IPS DF 4.7 (cell line): ENCODE measurements at regions not wholly inside any gene's neighbourhood (a gene's known extent, or its start where the extent isn't known, plus 50 kb on each side); places are given as distances from the start of the nearest gene placed in this dataset.
"Not testable (repeated sequence)": the region's sequence is repeated elsewhere in the genome, so short reads cannot be mapped to it uniquely, and the experiment has no call there.

Experiments used
- DNase-seq: peaks from one replicate; pipeline ENCODE4 v3.0.0-alpha.2; 2013; ENCODE audit warnings: low spot score; ENCODE audit errors: extremely low read depth

GRCh38 chr20:56724241-56724757 is 95.2 kb downstream of the TFAP2C start:
- no peak for DNase-seq

- no peak for DNase-seq
Measured at GRCh38 chr20:56730003-56730402, 100.9 kb downstream of the TFAP2C start.

GRCh38 chr20:56730996-56731395 is 101.9 kb downstream of the TFAP2C start:
- DNase-seq: no peak

GRCh38 chr20:56731476-56731875 is 102.4 kb downstream of the TFAP2C start:
- DNase-seq: no peak

- no peak for DNase-seq
Measured at GRCh38 chr20:56733967-56734366, 104.9 kb downstream of the TFAP2C start.

GRCh38 chr20:56735084-56735642 is 106.1 kb downstream of the TFAP2C start:
- no peak for DNase-seq

GRCh38 chr20:56736285-56736857 is 107.3 kb downstream of the TFAP2C start:
- DNase-seq: peak; percentile 98

GRCh38 chr20:56744325-56744821 is 115.3 kb downstream of the TFAP2C start:
- not testable (repeated sequence) for DNase-seq

- DNase-seq: no peak
Measured at GRCh38 chr20:56748476-56749377, 119.6 kb downstream of the TFAP2C start.

- no peak for DNase-seq
Measured at GRCh38 chr20:56750430-56750829, 121.3 kb downstream of the TFAP2C start.

- no peak for DNase-seq
Measured at GRCh38 chr20:56752274-56752673, 123.2 kb downstream of the TFAP2C start.

- DNase-seq: no peak
Measured at GRCh38 chr20:56755201-56755600, 126.1 kb downstream of the TFAP2C start.

- not testable (repeated sequence) for DNase-seq
Measured at GRCh38 chr20:56756658-56757057, 127.6 kb downstream of the TFAP2C start.

- DNase-seq: no peak
Measured at GRCh38 chr20:56758706-56759105, 129.6 kb downstream of the TFAP2C start.

GRCh38 chr20:56759741-56760278 is 130.7 kb downstream of the TFAP2C start:
- DNase-seq: no peak

GRCh38 chr20:56760610-56761009 is 131.5 kb downstream of the TFAP2C start:
- no peak for DNase-seq

GRCh38 chr20:56761393-56761792 is 132.3 kb downstream of the TFAP2C start:
- no peak for DNase-seq

- DNase-seq: no peak
Measured at GRCh38 chr20:56762401-56762800, 133.3 kb downstream of the TFAP2C start.

GRCh38 chr20:56762829-56763228 is 133.7 kb downstream of the TFAP2C start:
- no peak for DNase-seq

GRCh38 chr20:56764671-56765070 is 135.6 kb downstream of the TFAP2C start:
- no peak for DNase-seq

- no peak for DNase-seq
Measured at GRCh38 chr20:56765172-56766073, 136.3 kb downstream of the TFAP2C start.
